Skeletal muscle tissue (tissue), 3 donors: ENCODE measurements at regions not wholly inside any gene's neighbourhood (a gene's known extent, or its start where the extent isn't known, plus 50 kb on each side); places are given as distances from the start of the nearest gene placed in this dataset.

ENCODE experiments used
- H3K27ac ChIP-seq: one replicate; pipeline ENCODE4 v1.7.0; 2013; ENCODE audit warnings: mild to moderate bottlenecking, low read depth, low read length, inconsistent platforms
- H3K27me3 ChIP-seq, 3 donors: one replicate each; pipeline ENCODE4 v1.7.0; 2013; ENCODE audit warnings: low read length in 3 of 3; ENCODE audit not compliant: control insufficient read depth in 3 of 3, insufficient read depth in 3 of 3
- H3K36me3 ChIP-seq, 3 donors: one replicate each; pipeline ENCODE4 v1.7.0; 2013; ENCODE audit warnings: low read length in 3 of 3; ENCODE audit not compliant: control insufficient read depth in 3 of 3, insufficient read depth in 3 of 3
- H3K4me1 ChIP-seq, 3 donors: one replicate each; pipeline ENCODE4 v1.7.0; 2013; ENCODE audit warnings: low read length in 3 of 3, mild to moderate bottlenecking in 3 of 3; ENCODE audit not compliant: control insufficient read depth in 3 of 3, insufficient read depth in 3 of 3
- H3K4me3 ChIP-seq, 3 donors: one replicate each; pipeline ENCODE4 v1.7.0; 2013; ENCODE audit warnings: low read length in 3 of 3
- H3K9ac ChIP-seq, 3 donors: one replicate each; pipeline ENCODE4 v1.7.0; 2013; ENCODE audit warnings: low read length in 3 of 3, mild to moderate bottlenecking in 3 of 3, moderate library complexity in 2 of 3, low read depth in 1 of 3
- H3K9me3 ChIP-seq, 3 donors: one replicate each; pipeline ENCODE4 v1.7.0; 2013; ENCODE audit warnings: low read length in 3 of 3; ENCODE audit not compliant: control insufficient read depth in 3 of 3
- donor health status: Osteomylitis.

GRCh38 chr16:82323171-82323570 lies 153.1 kb upstream of the MPHOSPH6 start:
- no peak overlapping the region for H3K9ac ChIP-seq

GRCh38 chr16:82322177-82322576 lies 152.2 kb upstream of the MPHOSPH6 start:
- Histone ChIP-seq H3K9me3 (peaks cover 3 to 8% (median 4%) of the 10 kb centered on the region in 3 donors), H3K27ac (no peak overlapping the region), H3K4me3 (no peak overlapping the region), H3K4me1 (peaks cover 6 to 13% (median 7%) of the 10 kb centered on the region in 3 donors), H3K9ac (no peak overlapping the region), H3K27me3 (no peaks in the 10 kb centered on the region), H3K36me3 (no peaks in the 10 kb centered on the region)

More at GRCh38 chr16:82323171-82323570, 153.1 kb upstream of the MPHOSPH6 start:
- Histone ChIP-seq H3K9me3 (peaks cover 3 to 8% (median 4%) of the 10 kb centered on the region in 3 donors), H3K4me1 (peaks cover 3 to 5% (median 5%) of the 10 kb centered on the region in 3 donors), H3K27me3 (no peaks in the 10 kb centered on the region), H3K27ac (no peak overlapping the region), H3K36me3 (no peaks in the 10 kb centered on the region), H3K4me3 (no peak overlapping the region)

- Histone ChIP-seq H3K9ac (no peak overlapping the region), H3K4me3 (no peak overlapping the region), H3K4me1 (peaks cover 7 to 13% (median 7%) of the 10 kb centered on the region in 3 donors), H3K36me3 (no peaks in the 10 kb centered on the region), H3K9me3 (peaks cover 0 to 8% (median 0%) of the 10 kb centered on the region in 3 donors), H3K27me3 (no peaks in the 10 kb centered on the region), H3K27ac (no peak overlapping the region)
These were observed 149.0 kb upstream of the MPHOSPH6 start for GRCh38 chr16:82319038-82319437.

GRCh38 chr16:82317411-82318167 lies 147.6 kb upstream of the MPHOSPH6 start:
- no peak overlapping the region for H3K27ac ChIP-seq

GRCh38 chr16:82313754-82314153 lies 143.7 kb upstream of the MPHOSPH6 start:
- no peak overlapping the region for H3K4me3 ChIP-seq
- peaks cover 7 to 13% (median 9%) of the 10 kb centered on the region in 3 donors for H3K4me1 ChIP-seq
- H3K27me3 ChIP-seq = peaks cover 0 to 4% (median 2%) of the 10 kb centered on the region in 3 donors
- H3K36me3 ChIP-seq = no peaks in the 10 kb centered on the region
- no peaks in the 10 kb centered on the region for H3K9me3 ChIP-seq
- H3K27ac ChIP-seq = peak overlapping the region; percentile 9
- no peak overlapping the region for H3K9ac ChIP-seq

More at GRCh38 chr16:82317411-82318167, 147.6 kb upstream of the MPHOSPH6 start:
- Histone ChIP-seq H3K9me3 (no peaks in the 10 kb centered on the region), H3K9ac (no peak overlapping the region), H3K4me1 (peaks cover 7 to 13% (median 9%) of the 10 kb centered on the region in 3 donors), H3K36me3 (no peaks in the 10 kb centered on the region), H3K27me3 (no peaks in the 10 kb centered on the region), H3K4me3 (no peak overlapping the region)

GRCh38 chr16:82311528-82311927 lies 141.5 kb upstream of the MPHOSPH6 start:
- peaks cover 0 to 3% (median 0%) of the 10 kb centered on the region in 3 donors for H3K4me1 ChIP-seq
- H3K4me3 ChIP-seq = no peak overlapping the region
- H3K9me3 ChIP-seq = no peaks in the 10 kb centered on the region
- H3K36me3 ChIP-seq = no peaks in the 10 kb centered on the region
- H3K9ac ChIP-seq = no peak overlapping the region
- H3K27ac ChIP-seq = no peak overlapping the region
- peaks cover 0 to 4% (median 2%) of the 10 kb centered on the region in 3 donors for H3K27me3 ChIP-seq

GRCh38 chr16:82302042-82302727 lies 132.2 kb upstream of the MPHOSPH6 start:
- H3K36me3 ChIP-seq = no peaks in the 10 kb centered on the region
- no peak overlapping the region for H3K9ac ChIP-seq
- H3K4me1 ChIP-seq = no peaks in the 10 kb centered on the region
- no peaks in the 10 kb centered on the region for H3K27me3 ChIP-seq
- H3K4me3 ChIP-seq = no peak overlapping the region
- peaks cover 0 to 4% (median 0%) of the 10 kb centered on the region in 3 donors for H3K9me3 ChIP-seq
- no peak overlapping the region for H3K27ac ChIP-seq

GRCh38 chr16:82301146-82301755 lies 131.2 kb upstream of the MPHOSPH6 start:
- no peak overlapping the region for H3K9ac ChIP-seq
- no peaks in the 10 kb centered on the region for H3K27me3 ChIP-seq
- no peak overlapping the region for H3K27ac ChIP-seq
- no peaks in the 10 kb centered on the region for H3K36me3 ChIP-seq
- no peak overlapping the region for H3K4me3 ChIP-seq
- H3K9me3 ChIP-seq = peaks cover 0 to 4% (median 0%) of the 10 kb centered on the region in 3 donors
- no peaks in the 10 kb centered on the region for H3K4me1 ChIP-seq

- Histone ChIP-seq H3K36me3 (no peaks in the 10 kb centered on the region), H3K4me1 (no peaks in the 10 kb centered on the region), H3K9ac (no peak overlapping the region), H3K27me3 (no peaks in the 10 kb centered on the region), H3K27ac (no peak overlapping the region), H3K4me3 (no peak overlapping the region), H3K9me3 (peaks cover 0 to 4% (median 0%) of the 10 kb centered on the region in 3 donors)
These were observed 130.4 kb upstream of the MPHOSPH6 start for GRCh38 chr16:82300374-82300951.
